AG04450 (cell line): ENCODE measurements at regions not wholly inside any gene's neighbourhood (a gene's known extent, or its start where the extent isn't known, plus 50 kb on each side); places are given as distances from the start of the nearest gene placed in this dataset.

ENCODE experiments used
- CTCF ChIA-PET: fragments of 300-600, 350-600 bp; formaldehyde crosslinking; extraction: SDS; loops from one replicate; lab custom pipeline; 2022; ENCODE audit warnings: antibody characterized with exemption, inconsistent platforms; lab: Charles Lee
- POLR2A ChIA-PET: fragments of 350-600 bp; formaldehyde crosslinking; extraction: SDS; loops from one replicate; lab custom pipeline; 2021; ENCODE audit warnings: antibody characterized with exemption, inconsistent platforms; lab: Yijun Ruan, JAX
- DNase-seq: peaks from one replicate; pipeline ENCODE4 v3.0.0-alpha.2; 2011; ENCODE audit warnings: low read depth, low spot score
- H3K27ac ChIP-seq: one replicate; pipeline ENCODE4 v1.5.1; 2012; ENCODE audit warnings: low read depth, low read length, control low read depth
- H3K27me3 ChIP-seq: one replicate; pipeline ENCODE4 v1.6.0; 2012; ENCODE audit warnings: low read length; ENCODE audit not compliant: control insufficient read depth, insufficient read depth
- H3K4me3 ChIP-seq: 2 replicates; pipeline ENCODE4 v1.5.1; 2011; ENCODE audit warnings: mild to moderate bottlenecking, low read depth, low read length, control low read depth
- H3K9me3 ChIP-seq: 2 replicates; pipeline ENCODE4 v1.5.1; 2012; ENCODE audit warnings: low read length; ENCODE audit not compliant: control insufficient read depth, insufficient read depth
- TF ChIP-seq, protein P1 (sequence below): IDR thresholded peaks from 2 replicates; pipeline ENCODE4 v1.5.1; 2011; ENCODE audit warnings: low read depth, low read length, control low read depth, inconsistent platforms

DNA sequence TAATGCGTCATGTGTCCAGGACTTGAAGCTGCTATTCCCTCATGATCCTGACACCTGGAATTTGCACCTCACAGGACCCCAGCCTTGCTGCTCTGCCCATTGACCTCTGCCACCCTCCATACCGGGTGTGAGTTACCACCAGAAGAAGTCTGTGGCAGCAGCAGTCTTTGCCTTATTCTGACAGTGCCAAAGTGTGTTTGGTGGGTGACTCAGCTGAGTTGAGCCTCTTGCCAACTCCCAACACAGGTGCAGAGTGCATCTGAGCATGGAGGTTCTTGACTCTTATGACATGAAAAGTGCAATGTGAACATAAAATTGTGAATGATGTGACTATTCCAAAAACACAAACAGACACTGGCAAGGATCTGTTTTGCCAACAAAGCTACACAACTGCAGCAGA lies 1166.5 kb upstream of the CDH18 start:
- Histone ChIP-seq H3K4me3 (no peak overlapping the region), H3K9me3 (0 out of 2 replicates have a peak, but pooled peaks cover 3% of the 10 kb centered on the region), H3K27ac (no peak overlapping the region), H3K27me3 (no peaks in the 10 kb centered on the region)
- DNase-seq: no peak
- ChIA-PET CTCF (no interaction called here), POLR2A (no interaction called here)
- TF ChIP-seq, protein P1, sequence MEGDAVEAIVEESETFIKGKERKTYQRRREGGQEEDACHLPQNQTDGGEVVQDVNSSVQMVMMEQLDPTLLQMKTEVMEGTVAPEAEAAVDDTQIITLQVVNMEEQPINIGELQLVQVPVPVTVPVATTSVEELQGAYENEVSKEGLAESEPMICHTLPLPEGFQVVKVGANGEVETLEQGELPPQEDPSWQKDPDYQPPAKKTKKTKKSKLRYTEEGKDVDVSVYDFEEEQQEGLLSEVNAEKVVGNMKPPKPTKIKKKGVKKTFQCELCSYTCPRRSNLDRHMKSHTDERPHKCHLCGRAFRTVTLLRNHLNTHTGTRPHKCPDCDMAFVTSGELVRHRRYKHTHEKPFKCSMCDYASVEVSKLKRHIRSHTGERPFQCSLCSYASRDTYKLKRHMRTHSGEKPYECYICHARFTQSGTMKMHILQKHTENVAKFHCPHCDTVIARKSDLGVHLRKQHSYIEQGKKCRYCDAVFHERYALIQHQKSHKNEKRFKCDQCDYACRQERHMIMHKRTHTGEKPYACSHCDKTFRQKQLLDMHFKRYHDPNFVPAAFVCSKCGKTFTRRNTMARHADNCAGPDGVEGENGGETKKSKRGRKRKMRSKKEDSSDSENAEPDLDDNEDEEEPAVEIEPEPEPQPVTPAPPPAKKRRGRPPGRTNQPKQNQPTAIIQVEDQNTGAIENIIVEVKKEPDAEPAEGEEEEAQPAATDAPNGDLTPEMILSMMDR: no peak

GRCh38 chr5:21152611-21153010 lies 1164.6 kb upstream of the CDH18 start:
- no peaks in the 10 kb centered on the region for H3K27me3 ChIP-seq
- TF ChIP-seq, protein P1: no peak
- no peak overlapping the region for H3K4me3 ChIP-seq
- H3K27ac ChIP-seq: no peak overlapping the region
- ChIA-PET POLR2A (no interaction called here), CTCF (no interaction called here)
- H3K9me3 ChIP-seq: 0 out of 2 replicates have a peak, but pooled peaks cover 3% of the 10 kb centered on the region
- DNase-seq: no peak

GRCh38 chr5:21145376-21145775 lies 1157.4 kb upstream of the CDH18 start:
- H3K4me3 ChIP-seq: no peak overlapping the region
- H3K27ac ChIP-seq: no peak overlapping the region
- TF ChIP-seq, protein P1: no peak
- no peak for DNase-seq
- H3K27me3 ChIP-seq: no peaks in the 10 kb centered on the region
- ChIA-PET CTCF (no interaction called here), POLR2A (no interaction called here)
- no peaks in the 10 kb centered on the region for H3K9me3 ChIP-seq

- POLR2A ChIA-PET: no interaction called here
- TF ChIP-seq, protein P1: no peak
- Histone ChIP-seq H3K27ac (no peak overlapping the region), H3K27me3 (no peaks in the 10 kb centered on the region), H3K9me3 (no peaks in the 10 kb centered on the region), H3K4me3 (no peak overlapping the region)
- CTCF ChIA-PET: no interaction called here
- DNase-seq: no peak
Measured at GRCh38 chr5:21143686-21144085, 1155.7 kb upstream of the CDH18 start.

- Histone ChIP-seq H3K9me3 (no peaks in the 10 kb centered on the region), H3K27ac (no peak overlapping the region), H3K27me3 (no peaks in the 10 kb centered on the region), H3K4me3 (no peak overlapping the region)
- CTCF ChIA-PET: no interaction called here
- TF ChIP-seq, protein P1: no peak
- POLR2A ChIA-PET: no interaction called here
- no peak for DNase-seq
Measured at GRCh38 chr5:21142791-21143190, 1154.8 kb upstream of the CDH18 start.
